Ascending aorta (tissue), 2 donors: ENCODE measurements at regions not wholly inside any gene's neighbourhood (a gene's known extent, or its start where the extent isn't known, plus 50 kb on each side); places are given as distances from the start of the nearest gene placed in this dataset.

Experiments used
- DNase-seq, 2 donors: peaks; one replicate each; pipeline ENCODE4 v3.0.0-alpha.2; 2019; ENCODE audit warnings: low spot score in 2 of 2
- H3K27ac ChIP-seq, 2 donors: fragments of 200-600 bp; sonication (generic); one replicate each; pipeline ENCODE4 v1.5.1; 2016 to 2017; ENCODE audit warnings: mild to moderate bottlenecking in 1 of 2
- H3K27me3 ChIP-seq: fragments of 200-600 bp; sonication (generic); one replicate; pipeline ENCODE4 v1.5.1; 2017
- H3K36me3 ChIP-seq, 2 donors: fragments of 200-600 bp; sonication (generic); one replicate each; pipeline ENCODE4 v1.5.1; 2016
- H3K4me1 ChIP-seq, 2 donors: fragments of 200-600 bp; sonication (generic); one replicate each; pipeline ENCODE4 v1.5.1; 2016 to 2017; ENCODE audit warnings: mild to moderate bottlenecking in 1 of 2
- H3K4me3 ChIP-seq, 2 donors: fragments of 200-600 bp; sonication (generic); one replicate each; pipeline ENCODE4 v1.5.1; 2016 to 2017; ENCODE audit warnings: mild to moderate bottlenecking in 1 of 2
- H3K9me3 ChIP-seq, 2 donors: fragments of 200-600 bp; sonication (generic); one replicate each; pipeline ENCODE4 v1.5.1; 2016
- intact Hi-C: fragments of 100-400 bp; cut with DNase I; formaldehyde crosslinking; loops from one replicate; pipeline ENCODE4 v1.15.1; 2023
- TF ChIP-seq, protein P1 (sequence below), 3 experiments: fragments of 200-600 bp in 2 of 3; fragments of 450-650 bp in 1 of 3; sonication (generic) in 2 of 3; IDR thresholded peaks; one replicate each; pipeline ENCODE4 v1.5.1; 2016 to 2019; ENCODE audit warnings: antibody characterized with exemption in 3 of 3, mild to moderate bottlenecking in 1 of 3, moderate library complexity in 1 of 3

GRCh38 chr4:32226733-32227132 is 1506.6 kb downstream of the PCDH7 start:
- intact Hi-C loops: no loop called here
- no peak overlapping the region for H3K27ac ChIP-seq
- no peak overlapping the region for H3K4me3 ChIP-seq
- DNase-seq: no peak
- H3K36me3 ChIP-seq: no peaks in the 10 kb centered on the region
- H3K9me3 ChIP-seq: no peaks in the 10 kb centered on the region
- TF ChIP-seq, protein P1, sequence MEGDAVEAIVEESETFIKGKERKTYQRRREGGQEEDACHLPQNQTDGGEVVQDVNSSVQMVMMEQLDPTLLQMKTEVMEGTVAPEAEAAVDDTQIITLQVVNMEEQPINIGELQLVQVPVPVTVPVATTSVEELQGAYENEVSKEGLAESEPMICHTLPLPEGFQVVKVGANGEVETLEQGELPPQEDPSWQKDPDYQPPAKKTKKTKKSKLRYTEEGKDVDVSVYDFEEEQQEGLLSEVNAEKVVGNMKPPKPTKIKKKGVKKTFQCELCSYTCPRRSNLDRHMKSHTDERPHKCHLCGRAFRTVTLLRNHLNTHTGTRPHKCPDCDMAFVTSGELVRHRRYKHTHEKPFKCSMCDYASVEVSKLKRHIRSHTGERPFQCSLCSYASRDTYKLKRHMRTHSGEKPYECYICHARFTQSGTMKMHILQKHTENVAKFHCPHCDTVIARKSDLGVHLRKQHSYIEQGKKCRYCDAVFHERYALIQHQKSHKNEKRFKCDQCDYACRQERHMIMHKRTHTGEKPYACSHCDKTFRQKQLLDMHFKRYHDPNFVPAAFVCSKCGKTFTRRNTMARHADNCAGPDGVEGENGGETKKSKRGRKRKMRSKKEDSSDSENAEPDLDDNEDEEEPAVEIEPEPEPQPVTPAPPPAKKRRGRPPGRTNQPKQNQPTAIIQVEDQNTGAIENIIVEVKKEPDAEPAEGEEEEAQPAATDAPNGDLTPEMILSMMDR (IDR thresholded peaks at IDR 0.05): no peak
- H3K27me3 ChIP-seq: no peaks in the 10 kb centered on the region
- no peaks in the 10 kb centered on the region for H3K4me1 ChIP-seq

DNA sequence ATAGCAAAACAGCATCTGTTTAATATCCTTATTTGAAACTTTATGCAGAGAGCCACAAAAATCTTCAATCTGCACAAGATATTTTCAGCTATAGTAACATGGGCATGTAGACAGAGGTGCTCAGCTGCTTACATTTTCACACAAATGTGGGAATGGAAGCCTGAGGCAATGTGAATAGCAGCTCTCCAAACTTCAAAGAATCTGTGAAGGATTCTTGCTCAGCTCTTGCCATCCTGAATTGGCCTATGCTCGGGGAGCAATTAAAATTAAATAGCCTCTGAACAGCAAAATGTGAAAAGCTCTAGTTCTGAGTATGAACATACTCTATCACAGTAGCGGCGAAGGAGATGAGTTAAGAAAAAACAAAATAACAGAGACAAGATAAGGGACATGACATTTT is 1523.8 kb downstream of the PCDH7 start:
- intact Hi-C loops: no loop called here
- Histone ChIP-seq H3K27ac (no peak overlapping the region), H3K9me3 (no peaks in the 10 kb centered on the region), H3K36me3 (no peaks in the 10 kb centered on the region), H3K4me1 (no peaks in the 10 kb centered on the region), H3K4me3 (no peak overlapping the region), H3K27me3 (no peaks in the 10 kb centered on the region)
- no peak for DNase-seq
- TF ChIP-seq, protein P1 (IDR thresholded peaks at IDR 0.05): no peak

DNA sequence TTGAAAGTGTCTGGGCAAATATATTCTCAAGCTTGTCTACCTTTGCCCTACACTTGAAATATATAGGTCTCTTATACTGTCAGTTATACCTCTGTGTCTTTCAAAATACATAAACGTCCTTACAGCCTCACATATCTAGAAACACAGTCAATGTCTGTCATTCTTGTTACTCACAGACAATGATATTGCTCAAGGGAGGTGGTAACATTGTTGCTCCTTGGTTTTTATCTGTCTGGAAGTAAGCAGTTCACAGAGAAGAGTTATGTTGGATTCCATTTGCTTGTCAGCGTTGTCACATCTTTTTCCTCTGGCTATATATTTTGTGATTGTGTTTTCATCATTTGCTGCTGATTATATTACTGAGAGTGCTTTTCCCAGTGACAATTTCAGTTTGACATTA is 1528.9 kb downstream of the PCDH7 start:
- Histone ChIP-seq H3K4me1 (no peaks in the 10 kb centered on the region), H3K27ac (no peak overlapping the region), H3K4me3 (no peak overlapping the region), H3K9me3 (no peaks in the 10 kb centered on the region), H3K27me3 (no peaks in the 10 kb centered on the region), H3K36me3 (no peaks in the 10 kb centered on the region)
- intact Hi-C loops: no loop called here
- TF ChIP-seq, protein P1 (IDR thresholded peaks at IDR 0.05): no peak
- DNase-seq: no peak

GRCh38 chr4:32251126-32251525 is 1531.0 kb downstream of the PCDH7 start:
- H3K36me3 ChIP-seq: no peaks in the 10 kb centered on the region
- intact Hi-C loops: no loop called here
- TF ChIP-seq, protein P1 (IDR thresholded peaks at IDR 0.05): no peak

DNA sequence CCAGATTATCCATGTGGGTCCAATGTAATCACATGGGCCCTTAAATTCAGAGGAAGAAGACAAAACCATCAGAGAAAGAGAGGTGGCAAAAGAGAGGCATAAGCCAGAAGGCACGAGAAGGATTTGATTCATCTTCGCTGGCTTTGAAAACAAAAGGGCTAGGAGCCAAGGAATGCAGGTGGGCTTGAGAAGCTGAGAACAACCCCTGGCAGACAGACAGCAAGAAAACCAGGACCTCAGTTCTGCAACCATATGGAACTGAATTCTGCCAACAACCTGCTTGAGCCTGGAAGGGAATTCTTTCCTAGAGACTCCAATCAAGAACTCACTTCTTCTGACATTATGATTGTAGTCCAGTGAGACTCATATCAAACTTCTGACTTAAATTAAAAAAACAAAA is 1531.8 kb downstream of the PCDH7 start:
- TF ChIP-seq, protein P1 (IDR thresholded peaks at IDR 0.05): no peak
- Histone ChIP-seq H3K4me3 (no peak overlapping the region), H3K36me3 (no peaks in the 10 kb centered on the region), H3K27ac (no peak overlapping the region), H3K27me3 (no peaks in the 10 kb centered on the region), H3K4me1 (no peaks in the 10 kb centered on the region), H3K9me3 (no peaks in the 10 kb centered on the region)
- no peak for DNase-seq
- intact Hi-C loops: no loop called here

More at GRCh38 chr4:32251126-32251525, 1531.0 kb downstream of the PCDH7 start:
- no peaks in the 10 kb centered on the region for H3K27me3 ChIP-seq
- H3K4me3 ChIP-seq: no peak overlapping the region
- DNase-seq: no peak
- H3K4me1 ChIP-seq: no peaks in the 10 kb centered on the region
- no peak overlapping the region for H3K27ac ChIP-seq
- no peaks in the 10 kb centered on the region for H3K9me3 ChIP-seq

DNA sequence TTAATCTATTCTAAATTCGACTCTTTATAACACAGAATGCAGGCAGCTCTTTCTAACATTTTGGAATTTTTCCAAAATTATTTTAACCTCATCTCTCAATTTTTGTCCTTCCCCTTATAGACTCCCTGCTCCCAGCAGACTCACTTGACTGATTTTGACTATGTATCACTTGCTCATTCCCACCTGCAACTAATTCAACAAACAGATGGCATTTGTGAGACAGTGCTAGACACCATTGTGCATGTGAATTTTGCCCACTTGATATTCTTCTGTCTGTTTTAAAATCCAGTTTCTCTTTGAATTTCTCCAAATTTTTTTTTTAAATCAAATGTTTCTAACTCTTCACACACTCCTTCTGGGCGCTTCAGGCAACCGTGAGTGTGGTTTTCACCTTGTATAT is 1534.0 kb downstream of the PCDH7 start:
- no peaks in the 10 kb centered on the region for H3K27me3 ChIP-seq
- intact Hi-C loops: no loop called here
- no peaks in the 10 kb centered on the region for H3K9me3 ChIP-seq
- no peak overlapping the region for H3K4me3 ChIP-seq
- H3K36me3 ChIP-seq: no peaks in the 10 kb centered on the region
- no peaks in the 10 kb centered on the region for H3K4me1 ChIP-seq
- H3K27ac ChIP-seq: no peak overlapping the region
- TF ChIP-seq, protein P1 (IDR thresholded peaks at IDR 0.05): no peak
- DNase-seq: no peak
